NCI-H1417 treated with DMSO at 0.1 percent for 48 hours (cell line): ENCODE measurements at regions not wholly inside any gene's neighbourhood (a gene's known extent, or its start where the extent isn't known, plus 50 kb on each side); places are given as distances from the start of the nearest gene placed in this dataset.

Source experiments
- DNase-seq: peaks from one replicate; lab custom pipeline; 2025; lab: John Stamatoyannopoulos, UW

DNA sequence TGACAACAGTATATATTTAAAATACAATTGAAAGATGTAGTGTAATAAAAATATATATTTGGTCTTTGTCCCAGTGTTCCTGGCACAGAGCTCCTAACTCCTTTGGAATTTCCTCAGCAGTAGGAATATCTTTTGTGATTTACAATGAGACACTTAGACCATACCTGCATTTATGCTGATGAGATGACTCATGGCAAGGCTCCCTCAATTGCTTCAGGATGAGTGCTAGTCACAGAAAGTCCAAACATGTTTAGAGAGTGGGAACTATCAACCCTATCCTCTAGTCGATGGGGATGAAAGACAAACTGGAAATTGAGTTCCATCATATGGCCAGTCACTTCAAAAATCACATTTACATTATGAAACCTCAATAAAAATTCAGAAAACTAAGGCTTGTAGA is 588.3 kb upstream of the LMCD1 start:
- no peak for DNase-seq

- DNase-seq = no peak
These were observed 586.3 kb upstream of the LMCD1 start for GRCh38 chr3:7915356-7915755.

- no peak for DNase-seq
These were observed 584.0 kb upstream of the LMCD1 start for GRCh38 chr3:7917443-7918151.

DNA sequence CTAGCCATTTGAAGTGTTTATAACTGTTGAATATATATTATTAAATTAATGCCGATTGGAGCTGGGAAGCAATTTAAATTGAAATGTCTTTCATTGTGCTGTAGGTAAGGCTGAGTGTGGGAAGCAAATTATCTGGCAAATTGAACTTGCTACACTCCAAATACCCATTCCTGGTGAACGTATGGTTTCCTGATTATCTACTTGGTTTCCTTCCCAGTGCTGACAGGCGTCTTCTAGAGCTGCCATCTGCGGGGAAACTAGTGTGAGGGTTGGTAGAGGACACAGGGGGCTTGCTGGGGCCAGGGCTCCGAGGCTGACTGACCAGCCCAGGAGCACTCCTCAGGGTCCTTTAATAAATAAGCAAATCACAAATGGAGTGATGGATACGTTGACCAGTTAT is 581.4 kb upstream of the LMCD1 start:
- DNase-seq = no peak

DNA sequence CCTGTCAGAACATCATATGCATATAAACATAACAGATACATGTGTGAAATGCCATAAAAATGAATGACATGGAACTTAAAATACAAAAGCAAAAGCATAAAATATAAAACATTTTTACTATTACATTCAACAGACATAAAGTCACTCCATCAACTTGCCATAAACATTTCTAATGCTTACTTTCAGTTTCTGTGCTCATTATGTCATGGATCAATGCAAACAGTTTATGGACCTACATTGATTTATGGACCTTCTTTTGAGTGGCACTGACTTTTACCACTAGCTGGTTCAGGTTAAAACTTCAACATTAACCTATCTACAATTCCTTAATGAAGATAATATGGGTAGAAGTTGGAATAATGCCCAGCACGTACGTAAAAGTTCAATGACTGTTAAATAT is 577.4 kb upstream of the LMCD1 start:
- no peak for DNase-seq

DNA sequence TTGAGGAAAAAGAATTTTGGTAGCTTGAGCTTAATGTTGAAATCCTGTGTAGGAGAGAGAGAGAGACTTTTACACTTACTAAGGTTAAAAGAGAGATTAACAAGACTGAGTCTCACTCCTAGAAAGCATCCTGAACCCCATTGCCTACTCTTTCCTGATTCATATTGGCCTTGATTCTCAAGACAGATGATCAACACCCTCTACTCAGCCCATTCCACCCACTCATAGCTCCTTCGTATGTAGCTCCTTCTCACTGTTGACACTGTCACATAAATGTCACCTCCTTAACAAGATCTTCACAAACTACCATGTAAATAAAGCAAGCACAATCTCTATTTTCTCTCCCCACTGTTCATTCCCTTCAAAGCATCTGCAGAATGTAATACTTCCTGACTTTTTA is 574.6 kb upstream of the LMCD1 start:
- no peak for DNase-seq

DNA sequence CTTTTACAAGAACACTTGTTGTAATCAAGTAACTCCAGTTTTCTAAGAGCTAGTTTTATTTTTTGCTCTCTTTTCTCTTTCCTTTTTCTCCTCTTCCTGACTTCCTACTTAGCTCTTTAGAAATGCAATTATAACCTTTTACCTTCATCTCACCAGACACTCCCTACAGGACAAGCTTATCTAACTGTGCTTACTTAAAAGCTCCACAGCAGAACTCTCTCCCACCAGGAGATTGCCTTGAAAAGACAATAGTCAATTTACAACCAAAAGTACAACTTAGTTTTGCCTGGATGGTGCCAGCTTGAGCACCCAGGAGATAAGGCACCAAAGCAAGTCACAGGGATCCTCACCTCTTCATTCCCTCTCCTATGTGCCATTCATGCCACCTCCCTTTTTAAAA is 573.8 kb upstream of the LMCD1 start:
- DNase-seq = no peak

- no peak for DNase-seq
These were observed 572.2 kb upstream of the LMCD1 start for GRCh38 chr3:7929319-7929889.

- DNase-seq = no peak
These were observed 567.3 kb upstream of the LMCD1 start for GRCh38 chr3:7934362-7934761.

- no peak for DNase-seq
These were observed 553.7 kb upstream of the LMCD1 start for GRCh38 chr3:7947930-7948329.

DNA sequence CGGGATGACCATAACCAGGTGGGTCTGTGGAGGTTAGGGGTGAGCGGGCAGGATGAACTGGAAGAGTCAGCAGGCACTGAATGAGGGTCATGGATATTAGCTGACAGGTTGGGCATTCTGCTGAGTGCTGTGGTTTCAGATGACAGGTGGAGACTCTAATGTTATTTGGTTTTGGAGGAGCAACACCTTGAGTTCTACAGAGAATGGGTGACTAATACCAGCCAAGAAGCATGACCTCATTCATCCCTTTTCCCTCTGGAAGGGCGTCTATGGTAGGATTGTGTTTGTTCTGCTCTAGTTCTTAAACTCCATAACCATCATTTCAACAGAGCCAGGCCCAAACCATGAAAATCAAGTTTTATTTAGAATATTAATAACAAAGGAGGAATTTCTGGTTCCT is 550.7 kb upstream of the LMCD1 start:
- DNase-seq = no peak

GRCh38 chr3:7953449-7954014 is 548.1 kb upstream of the LMCD1 start:
- no peak for DNase-seq

GRCh38 chr3:7957024-7957423 is 544.6 kb upstream of the LMCD1 start:
- no peak for DNase-seq

- DNase-seq = no peak
These were observed 542.5 kb upstream of the LMCD1 start for GRCh38 chr3:7959094-7959493.

GRCh38 chr3:7960601-7961000 is 541.0 kb upstream of the LMCD1 start:
- no peak for DNase-seq

DNA sequence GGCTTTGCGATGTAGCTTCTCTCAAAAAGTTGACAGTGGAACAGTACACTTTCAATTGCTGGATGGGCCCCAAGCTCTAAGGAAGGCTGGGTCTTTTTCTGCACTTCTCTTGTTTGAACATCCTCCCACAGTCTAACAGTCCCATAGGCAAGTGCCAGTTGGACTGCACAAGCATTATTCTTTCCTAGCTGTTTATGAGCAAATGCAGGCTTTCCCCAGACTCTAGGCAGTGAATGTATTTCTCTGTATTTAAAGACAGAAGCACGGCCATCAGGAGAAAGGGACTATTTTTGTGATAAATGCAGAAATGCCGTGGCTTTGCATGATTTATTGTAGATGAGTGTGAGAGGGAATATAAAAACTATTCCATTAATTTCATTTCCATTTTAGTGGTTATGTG is 539.3 kb upstream of the LMCD1 start:
- DNase-seq = no peak

GRCh38 chr3:7964899-7965298 is 536.7 kb upstream of the LMCD1 start:
- DNase-seq = no peak

DNA sequence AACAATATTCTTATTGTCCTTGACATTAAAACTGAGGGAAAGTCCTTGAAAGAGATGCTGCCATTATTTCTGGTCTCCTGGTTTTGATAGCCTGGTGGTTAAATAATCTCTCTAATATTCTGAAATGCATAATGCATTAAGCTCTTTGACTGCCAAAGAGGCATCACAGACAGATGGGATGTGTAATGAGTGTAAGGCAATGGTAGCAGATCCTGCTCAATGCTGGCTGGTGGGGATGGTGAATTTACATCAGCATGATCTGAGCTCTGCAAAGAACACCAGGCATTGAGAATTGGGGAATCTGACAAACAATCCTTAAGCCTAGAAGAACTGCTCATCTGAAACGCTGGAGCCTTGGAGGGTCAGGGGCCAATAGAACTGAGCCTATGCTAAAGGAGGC is 528.6 kb upstream of the LMCD1 start:
- no peak for DNase-seq

- DNase-seq = no peak
These were observed 524.2 kb upstream of the LMCD1 start for GRCh38 chr3:7977245-7978086.

DNA sequence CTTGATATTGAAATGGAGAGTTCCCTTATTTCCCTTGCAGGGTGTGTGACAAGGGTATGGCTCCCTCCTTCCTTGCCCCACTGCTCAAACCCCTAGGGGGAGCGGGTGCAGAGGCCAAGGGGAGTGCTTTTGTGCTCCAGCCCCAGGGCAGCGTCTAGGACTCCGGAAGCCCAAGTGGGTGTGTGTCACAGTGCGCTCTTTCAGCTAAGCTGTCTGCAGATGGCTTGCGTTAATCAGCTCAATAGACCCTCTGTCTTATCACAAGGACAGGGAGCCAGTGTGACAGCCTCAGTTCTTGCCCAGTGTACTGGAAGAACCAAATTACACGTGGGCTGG is 523.6 kb upstream of the LMCD1 start:
- no peak for DNase-seq

DNA sequence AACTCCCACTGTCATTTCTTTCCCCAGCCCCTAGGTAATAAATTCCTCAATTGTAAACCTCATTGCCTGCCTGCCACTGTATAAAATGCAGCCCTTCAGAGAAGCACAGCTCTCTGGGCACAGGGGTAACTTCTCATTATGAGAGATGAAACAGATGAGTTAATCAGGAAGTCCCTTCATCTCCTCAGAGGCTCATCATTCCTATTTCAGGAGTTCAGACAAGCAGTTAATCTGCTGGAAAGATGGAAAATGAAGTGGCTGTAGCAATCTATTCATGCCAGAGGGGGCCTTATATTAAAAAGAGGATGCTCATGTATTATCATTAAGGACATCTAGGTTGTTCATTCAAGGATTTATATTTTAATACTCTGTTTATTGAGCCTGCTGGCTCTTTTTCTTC is 519.5 kb upstream of the LMCD1 start:
- no peak for DNase-seq

GRCh38 chr3:7999384-7999783 is 502.2 kb upstream of the LMCD1 start:
- no peak for DNase-seq

DNA sequence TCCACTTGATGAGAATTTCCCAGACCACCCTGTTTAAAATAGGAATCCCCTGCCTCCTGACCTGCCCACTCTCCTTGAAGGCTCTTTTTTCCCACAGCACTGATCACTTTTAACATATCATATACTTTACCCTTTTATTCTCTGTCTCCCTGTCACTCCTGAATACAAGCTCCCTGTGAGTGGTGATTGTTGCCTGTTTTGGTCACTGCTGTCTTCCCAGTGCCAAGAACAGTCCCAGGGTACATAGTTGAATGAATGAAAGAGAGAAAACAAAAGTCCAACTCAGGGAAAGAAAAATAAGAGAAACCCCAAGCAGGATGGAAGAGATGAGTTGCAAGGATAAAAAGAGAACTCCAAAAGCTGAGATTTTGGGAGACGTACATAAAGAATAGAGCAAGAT is 500.3 kb upstream of the LMCD1 start:
- no peak for DNase-seq
